MCF 10A (cell line): ENCODE measurements at regions not wholly inside any gene's neighbourhood (a gene's known extent, or its start where the extent isn't known, plus 50 kb on each side); places are given as distances from the start of the nearest gene placed in this dataset.

Experiments
- BruUV-seq: library from RNA; stranded (reverse); fragments of 400-500 nt; replicated peaks from 2 replicates; lab custom pipeline; 2021; lab: Mats Ljungman, UMichigan
- CTCF ChIA-PET: fragments of 300-600 bp; sonication (Branson Sonifier 250); formaldehyde crosslinking; extraction: SDS; loops from one replicate; lab custom pipeline; 2021; ENCODE audit warnings: antibody characterized with exemption, inconsistent platforms; lab: Yijun Ruan, JAX
- POLR2A ChIA-PET: fragments of 300-600, 350-650 bp; sonication (Branson Sonifier 250); formaldehyde crosslinking; extraction: SDS; loops from one replicate; lab custom pipeline; 2020; ENCODE audit warnings: antibody characterized with exemption, inconsistent platforms; lab: Yijun Ruan, JAX
- DNase-seq: peaks from one replicate; pipeline ENCODE4 v3.0.0-alpha.2; 2018; ENCODE audit not compliant: unreplicated experiment
- H3K27ac Mint-ChIP-seq: one replicate; pipeline ENCODE4 v1.8.0; 2022; ENCODE audit warnings: mild to moderate bottlenecking, low read depth, mixed read lengths; ENCODE audit not compliant: unreplicated experiment
- H3K27me3 Mint-ChIP-seq: one replicate; pipeline ENCODE4 v1.8.0; 2022; ENCODE audit warnings: mixed read lengths; ENCODE audit not compliant: insufficient read depth, unreplicated experiment
- H3K36me3 Mint-ChIP-seq: one replicate; pipeline ENCODE4 v1.8.0; 2022; ENCODE audit warnings: mild to moderate bottlenecking, moderate library complexity, mixed read lengths; ENCODE audit not compliant: insufficient read depth, unreplicated experiment
- H3K4me1 Mint-ChIP-seq: one replicate; pipeline ENCODE4 v1.8.0; 2022; ENCODE audit warnings: mixed read lengths; ENCODE audit not compliant: insufficient read depth, unreplicated experiment
- H3K4me3 Mint-ChIP-seq: one replicate; pipeline ENCODE4 v1.8.0; 2022; ENCODE audit warnings: mild to moderate bottlenecking, moderate library complexity, mixed read lengths; ENCODE audit not compliant: unreplicated experiment
- H3K9me3 Mint-ChIP-seq: one replicate; pipeline ENCODE4 v1.8.0; 2022; ENCODE audit warnings: mixed read lengths; ENCODE audit not compliant: unreplicated experiment
- intact Hi-C: fragments of 100-400 bp; cut with micrococcal nuclease; formaldehyde crosslinking; loops from 2 replicates; pipeline ENCODE4 v1.14.1; 2022
- TF ChIP-seq, protein P1 (sequence below): fragments of 200-600 bp; IDR thresholded peaks from one replicate; pipeline ENCODE4 v1.8.0; 2022; ENCODE audit warnings: antibody characterized with exemption, mild to moderate bottlenecking; ENCODE audit not compliant: unreplicated experiment

- Mint-ChIP-seq H3K27ac (no peak overlapping the region), H3K36me3 (no peaks in the 10 kb centered on the region), H3K4me1 (no peaks in the 10 kb centered on the region), H3K27me3 (no peaks in the 10 kb centered on the region), H3K9me3 (no peaks in the 10 kb centered on the region), H3K4me3 (no peak overlapping the region)
- intact Hi-C loops, result no loop called here
- TF ChIP-seq, protein P1, sequence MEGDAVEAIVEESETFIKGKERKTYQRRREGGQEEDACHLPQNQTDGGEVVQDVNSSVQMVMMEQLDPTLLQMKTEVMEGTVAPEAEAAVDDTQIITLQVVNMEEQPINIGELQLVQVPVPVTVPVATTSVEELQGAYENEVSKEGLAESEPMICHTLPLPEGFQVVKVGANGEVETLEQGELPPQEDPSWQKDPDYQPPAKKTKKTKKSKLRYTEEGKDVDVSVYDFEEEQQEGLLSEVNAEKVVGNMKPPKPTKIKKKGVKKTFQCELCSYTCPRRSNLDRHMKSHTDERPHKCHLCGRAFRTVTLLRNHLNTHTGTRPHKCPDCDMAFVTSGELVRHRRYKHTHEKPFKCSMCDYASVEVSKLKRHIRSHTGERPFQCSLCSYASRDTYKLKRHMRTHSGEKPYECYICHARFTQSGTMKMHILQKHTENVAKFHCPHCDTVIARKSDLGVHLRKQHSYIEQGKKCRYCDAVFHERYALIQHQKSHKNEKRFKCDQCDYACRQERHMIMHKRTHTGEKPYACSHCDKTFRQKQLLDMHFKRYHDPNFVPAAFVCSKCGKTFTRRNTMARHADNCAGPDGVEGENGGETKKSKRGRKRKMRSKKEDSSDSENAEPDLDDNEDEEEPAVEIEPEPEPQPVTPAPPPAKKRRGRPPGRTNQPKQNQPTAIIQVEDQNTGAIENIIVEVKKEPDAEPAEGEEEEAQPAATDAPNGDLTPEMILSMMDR, result no peak
- CTCF ChIA-PET, result no interaction called here
- BruUV-seq, result no TSS peak
- no peak for DNase-seq
- POLR2A ChIA-PET, result interaction anchor here (1.7 kb wide), 1 partner anchor 13 kb away, joined by 4 read pairs; no protein-coding TSS in a partner anchor
These were observed 556.8 kb downstream of the GABRG1 start for GRCh38 chr4:45566896-45567603.

GRCh38 chr4:45554423-45554822, 569.4 kb downstream of the GABRG1 start:
- intact Hi-C loops, result loop anchor here (5.0 to 10.0 kb wide), 3 partner anchors 190 to 1008 kb away; no protein-coding TSS in a partner anchor
- TF ChIP-seq, protein P1, result no peak
- DNase-seq, result peak; percentile 68
- Mint-ChIP-seq H3K4me1 (peaks cover 4% of the 10 kb centered on the region), H3K36me3 (no peaks in the 10 kb centered on the region), H3K9me3 (no peaks in the 10 kb centered on the region), H3K27me3 (no peaks in the 10 kb centered on the region), H3K4me3 (no peak overlapping the region), H3K27ac (no peak overlapping the region)
- no TSS peak for BruUV-seq
- POLR2A ChIA-PET, result interaction anchor here (0.6 to 0.7 kb wide), 2 partner anchors 13 to 717 kb away, joined by 3 to 4 read pairs; no protein-coding TSS in a partner anchor
- CTCF ChIA-PET, result interaction anchor here (0.5 to 1.7 kb wide), 4 partner anchors 416 to 1480 kb away, joined by 3 to 7 read pairs (median 3); no protein-coding TSS in a partner anchor

DNA sequence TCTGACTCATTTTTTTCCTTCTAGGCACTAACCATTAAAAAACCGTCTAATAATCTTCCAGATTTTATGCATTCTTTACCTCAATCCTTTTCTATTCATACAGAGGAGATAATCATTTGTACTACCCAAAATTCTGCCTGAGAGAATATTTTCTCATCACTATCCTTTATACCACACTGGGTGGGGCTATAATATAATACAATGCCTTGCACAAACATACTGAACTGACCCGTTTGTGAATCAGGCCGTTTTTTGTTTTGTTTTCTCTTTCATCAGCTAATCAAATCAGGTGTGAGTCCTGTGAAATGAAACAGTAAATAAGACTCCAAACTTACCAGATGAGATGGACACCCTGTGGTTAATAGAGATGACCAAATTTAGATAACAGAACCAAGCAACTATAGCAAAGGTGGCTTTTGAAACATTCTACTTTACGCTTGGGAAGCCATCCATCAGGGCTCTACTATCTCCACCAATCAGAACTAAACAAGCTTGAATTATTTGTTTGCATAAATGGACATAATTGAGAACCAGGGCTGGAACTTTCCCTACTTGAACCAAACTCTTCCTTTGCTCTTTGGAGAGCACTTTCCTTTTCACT, 573.0 kb downstream of the GABRG1 start:
- no TSS peak for BruUV-seq
- H3K27ac Mint-ChIP-seq, result peak overlapping the region; percentile 20
- peak; percentile 32 for DNase-seq
- H3K36me3 Mint-ChIP-seq, result no peaks in the 10 kb centered on the region
- ChIA-PET CTCF (interaction anchor here (0.6 to 3.7 kb wide), 19 partner anchors 8 to 1097 kb away, joined by 3 to 33 read pairs (median 3); no protein-coding TSS in a partner anchor), POLR2A (no interaction called here)
- no peak overlapping the region for H3K4me3 Mint-ChIP-seq
- no peaks in the 10 kb centered on the region for H3K27me3 Mint-ChIP-seq
- TF ChIP-seq, protein P1, result peak; percentile 32
- no peaks in the 10 kb centered on the region for H3K9me3 Mint-ChIP-seq
- intact Hi-C loops, result loop anchor here (1.0 to 10.0 kb wide), 5 partner anchors 194 to 1011 kb away; no protein-coding TSS in a partner anchor
- peaks cover 4% of the 10 kb centered on the region for H3K4me1 Mint-ChIP-seq

GRCh38 chr4:45539142-45539814, 584.6 kb downstream of the GABRG1 start:
- intact Hi-C loops, result no loop called here
- H3K36me3 Mint-ChIP-seq, result peaks cover 5% of the 10 kb centered on the region
- H3K4me1 Mint-ChIP-seq, result no peaks in the 10 kb centered on the region
- no peaks in the 10 kb centered on the region for H3K27me3 Mint-ChIP-seq
- no peak overlapping the region for H3K27ac Mint-ChIP-seq
- POLR2A ChIA-PET, result no interaction called here
- TF ChIP-seq, protein P1, result no peak
- no peak for DNase-seq
- no peak overlapping the region for H3K4me3 Mint-ChIP-seq
- no TSS peak for BruUV-seq
- H3K9me3 Mint-ChIP-seq, result peaks cover 29% of the 10 kb centered on the region
- CTCF ChIA-PET, result interaction anchor here (0.6 kb wide), 2 partner anchors 8 to 14 kb away, joined by 3 read pairs; no protein-coding TSS in a partner anchor
